ENCODE measurements at regions not wholly inside any gene's neighbourhood (a gene's known extent, or its start where the extent isn't known, plus 50 kb on each side); places are given as distances from the start of the nearest gene placed in this dataset.

GRCh38 chr13:106122234-106122633 lies 413.2 kb downstream of the EFNB2 start:
- H3K56ac ChIP-seq (replicated peaks; ENCODE audit: insufficient read length, low read depth, low read length), result no peak overlapping the region
- DNase-seq (ENCODE audit: low read depth in 1 of 2, low spot score in 2 of 2) (no peak), FAIRE-seq (no peak)
- H2BK12ac ChIP-seq (ENCODE audit: low read depth, low read length), result no peak overlapping the region
- CTCF ChIA-PET (ENCODE audit: partially characterized antibody), result interaction anchor here (1.4 kb wide), 1 partner anchor 10 kb away, joined by 5 read pairs; no protein-coding TSS in a partner anchor
- no peak overlapping the region for H2BK15ac ChIP-seq (ENCODE audit: low read length)
- H2BK120ac ChIP-seq (replicated peaks; ENCODE audit: low read depth, low read length), result no peak overlapping the region
- no peak overlapping the region for H3K18ac ChIP-seq (ENCODE audit: extremely low read depth, low read length)
- H3K27me3 ChIP-seq (replicated peaks in 1 of 4; ENCODE audit: control insufficient read depth in 3 of 4, extremely low read depth in 1 of 4, insufficient read depth in 3 of 4, low read length in 3 of 4), result peaks cover 0 to 2% (median 0%) of the 10 kb centered on the region in 4 experiments; a peak in 1 of 7 replicates
- H2BK5ac ChIP-seq (ENCODE audit: low read depth, low read length), result no peak overlapping the region
- no peak overlapping the region for H4K5ac ChIP-seq (ENCODE audit: insufficient read length, low read depth, low read length)
- H4K91ac ChIP-seq (replicated peaks; ENCODE audit: insufficient read length, low read length), result no peak overlapping the region
- H2AFZ ChIP-seq (ENCODE audit: low read length), result no peak overlapping the region
- H3K23ac ChIP-seq (ENCODE audit: insufficient read length), result no peak overlapping the region
- no peaks in the 10 kb centered on the region for H3K79me2 ChIP-seq (ENCODE audit: control insufficient read depth in 1 of 2, insufficient read depth in 2 of 2, low read length in 2 of 2)
- H3K36me3 ChIP-seq (ENCODE audit: control insufficient read depth in 2 of 4, insufficient read depth in 4 of 4, low read length in 3 of 4), result no peaks in the 10 kb centered on the region
- no peak overlapping the region for H3K27ac ChIP-seq (ENCODE audit: low read depth, low read length)
- H3K79me1 ChIP-seq (ENCODE audit: low read depth, low read length), result no peaks in the 10 kb centered on the region
- no peak overlapping the region for H4K8ac ChIP-seq (ENCODE audit: extremely low read depth, insufficient read depth, low read length)
- no peak overlapping the region for H3K4ac ChIP-seq (replicated peaks; ENCODE audit: insufficient read length, low read depth, low read length)
- no peak overlapping the region for H2BK20ac ChIP-seq (ENCODE audit: low read length)
- POLR2A ChIA-PET (ENCODE audit: partially characterized antibody), result no interaction called here
- H2AK5ac ChIP-seq (ENCODE audit: low read depth, low read length), result no peak overlapping the region
- no peaks in the 10 kb centered on the region for H4K20me1 ChIP-seq (replicated peaks in 1 of 2; ENCODE audit: control insufficient read depth in 1 of 2, insufficient read depth in 2 of 2, low read length in 2 of 2)
- H3K4me3 ChIP-seq (ENCODE audit: extremely low read depth in 1 of 4, insufficient read depth in 2 of 4, low read depth in 3 of 4, low read length in 4 of 4), result no peak overlapping the region
- H3K9me3 ChIP-seq (ENCODE audit: insufficient read depth in 2 of 2, low read depth in 1 of 2, low read length in 1 of 2), result no peaks in the 10 kb centered on the region
- WGBS, 2 experiments (ENCODE audit: extremely low coverage in 1 of 2, insufficient coverage in 1 of 2, insufficient read length in 1 of 2, insufficient replicate concordance in 2 of 2, low coverage in 1 of 2, low lambda C conversion rate in 2 of 2, missing lambda C conversion rate in 1 of 2), result 87% methylated on average over 4 of the region's 4 CpGs; no CpG with 5 or more reads in 1 of the 2 experiments
- H3K23me2 ChIP-seq (ENCODE audit: low read depth, low read length), result no peaks in the 10 kb centered on the region
- no peak for TF ChIP-seq SRF (IDR thresholded peaks at IDR 0.05; ENCODE audit: low read depth, low read length)
- peaks cover 0 to 5% (median 0%) of the 10 kb centered on the region in 4 experiments; a peak in 2 of 7 replicates for H3K4me1 ChIP-seq (replicated peaks in 1 of 4; ENCODE audit: control insufficient read depth in 3 of 4, insufficient read depth in 4 of 4, low read length in 3 of 4)
- H3K14ac ChIP-seq (ENCODE audit: insufficient read length), result no peak overlapping the region
- no peak overlapping the region for H3K4me2 ChIP-seq (ENCODE audit: insufficient read depth in 1 of 2, low read depth in 2 of 2, low read length in 2 of 2)
- H3K9ac ChIP-seq (replicated peaks in 1 of 4; ENCODE audit: extremely low read depth in 1 of 4, low read depth in 3 of 4, low read length in 3 of 4), result no peak overlapping the region
